ENCODE measurements at regions not wholly inside any gene's neighbourhood (a gene's known extent, or its start where the extent isn't known, plus 50 kb on each side); places are given as distances from the start of the nearest gene placed in this dataset.

DNA sequence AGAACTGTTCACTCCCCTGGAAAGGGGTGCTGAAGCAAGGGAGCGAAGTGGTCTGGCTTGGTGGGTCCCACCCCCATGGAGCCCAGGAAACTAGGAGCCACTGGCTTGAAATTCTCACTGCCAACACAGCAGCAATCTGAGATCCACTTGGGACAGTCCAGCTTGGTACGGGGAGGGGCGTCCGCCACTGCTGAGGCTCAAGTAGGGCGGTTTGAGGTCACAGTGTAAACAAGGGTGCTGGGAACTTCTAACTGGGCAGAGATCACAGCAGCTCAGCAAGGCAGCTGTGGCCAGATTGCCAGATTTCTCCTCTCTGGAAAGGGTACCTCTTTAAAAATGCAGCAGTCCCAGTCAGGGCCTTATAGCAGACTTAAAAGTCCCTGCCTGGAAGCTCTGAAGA, 53.9 kb upstream of the GALNTL6 start:
- DNase-seq (ENCODE audit: insufficient read length, low spot score) (no peak), FAIRE-seq (no peak)
- TF ChIP-seq SPI1 (IDR thresholded peaks at IDR 0.05; ENCODE audit: low read depth, low read length) (no peak), TAF1 (IDR thresholded peaks at IDR 0.05; ENCODE audit: low read depth, low read length) (no peak), PAX5 (IDR thresholded peaks at IDR 0.05; ENCODE audit: insufficient read depth, low read length, severe bottlenecking) (no peak), POU2F2 (IDR thresholded peaks at IDR 0.05; ENCODE audit: low read depth, low read length) (no peak), POLR2AphosphoS5 (IDR thresholded peaks at IDR 0.05; ENCODE audit: low read depth, low read length) (no peak), POLR2A (IDR thresholded peaks at IDR 0.05; ENCODE audit: low read depth, low read length) (no peak)

DNA sequence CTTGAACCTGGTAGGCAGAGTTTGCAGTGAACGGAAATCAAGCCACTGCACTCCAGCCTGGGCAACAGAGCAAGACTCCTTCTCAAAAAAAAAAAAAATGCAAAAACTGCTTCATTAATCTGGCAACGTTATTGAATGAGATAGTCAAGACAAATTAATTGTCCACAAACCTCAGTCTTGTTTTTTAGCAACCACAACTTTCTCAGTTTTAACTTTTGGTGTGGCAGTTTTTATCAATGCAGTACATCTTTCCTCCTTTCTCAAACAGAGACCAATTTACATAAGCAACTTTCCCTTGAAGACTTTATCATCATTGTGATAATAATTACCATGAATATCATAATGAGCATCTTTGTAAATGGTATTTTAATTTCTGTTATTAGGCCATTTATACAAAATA, 61.7 kb upstream of the GALNTL6 start:
- TF ChIP-seq POU2F2 (IDR thresholded peaks at IDR 0.05; ENCODE audit: low read depth, low read length): no peak
- TF ChIP-seq POLR2AphosphoS5 (IDR thresholded peaks at IDR 0.05; ENCODE audit: low read depth, low read length): no peak
- TF ChIP-seq POLR2A (IDR thresholded peaks at IDR 0.05; ENCODE audit: low read depth, low read length): no peak
- no peak for TF ChIP-seq TAF1 (IDR thresholded peaks at IDR 0.05; ENCODE audit: low read depth, low read length)
- TF ChIP-seq SPI1 (IDR thresholded peaks at IDR 0.05; ENCODE audit: low read depth, low read length): no peak
- no peak for TF ChIP-seq PAX5 (IDR thresholded peaks at IDR 0.05; ENCODE audit: insufficient read depth, low read length, severe bottlenecking)
- DNase-seq (ENCODE audit: insufficient read length, low spot score) (no peak), FAIRE-seq (no peak)

DNA sequence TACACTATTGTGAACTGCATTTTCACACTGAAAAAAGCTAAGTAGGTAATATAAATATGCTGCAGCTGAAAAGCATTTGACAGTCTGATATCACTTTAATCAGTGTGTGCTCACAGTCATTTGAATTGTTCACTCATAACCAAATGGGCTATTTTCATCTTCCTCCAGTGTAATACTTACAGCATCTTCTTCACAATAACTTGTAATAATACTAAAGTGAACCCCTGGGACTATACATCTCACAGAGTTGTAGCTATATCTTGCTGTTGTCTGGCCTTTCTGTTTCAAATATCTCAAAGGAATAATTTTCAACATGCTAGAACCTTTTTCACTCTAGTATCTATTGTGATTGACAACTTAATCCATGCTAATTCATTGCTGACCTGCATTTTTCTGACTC, 66.8 kb upstream of the GALNTL6 start:
- no peak for TF ChIP-seq POLR2A (IDR thresholded peaks at IDR 0.05; ENCODE audit: low read depth, low read length)
- no peak for DNase-seq (ENCODE audit: insufficient read length, low spot score)
- FAIRE-seq: no peak

DNA sequence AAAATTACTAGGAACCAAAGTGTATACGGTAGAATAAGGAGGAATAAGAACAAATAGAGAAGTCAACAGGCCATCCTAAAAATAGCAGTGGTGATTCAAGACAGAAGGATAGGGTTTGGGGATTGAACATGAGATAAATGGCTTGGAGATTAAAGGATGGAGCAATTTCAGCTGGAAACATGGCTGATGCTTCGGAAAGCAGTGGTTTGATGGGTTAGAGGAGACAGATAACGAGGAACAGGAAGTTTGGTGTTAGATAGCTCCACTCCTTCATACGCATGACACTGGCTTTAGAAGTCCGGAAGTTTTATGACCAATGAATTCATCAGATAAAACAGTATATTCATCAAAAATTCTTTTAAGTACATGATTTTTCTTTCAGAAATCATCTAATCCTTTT, 70.8 kb upstream of the GALNTL6 start:
- FAIRE-seq: no peak
- no peak for DNase-seq (ENCODE audit: insufficient read length, low spot score)
- TF ChIP-seq POLR2AphosphoS5 (IDR thresholded peaks at IDR 0.05; ENCODE audit: low read depth, low read length): no peak
- no peak for TF ChIP-seq POU2F2 (IDR thresholded peaks at IDR 0.05; ENCODE audit: low read depth, low read length)
- no peak for TF ChIP-seq TAF1 (IDR thresholded peaks at IDR 0.05; ENCODE audit: low read depth, low read length)
- no peak for TF ChIP-seq POLR2A (IDR thresholded peaks at IDR 0.05; ENCODE audit: low read depth, low read length)
- no peak for TF ChIP-seq PAX5 (IDR thresholded peaks at IDR 0.05; ENCODE audit: insufficient read depth, low read length, severe bottlenecking)
- TF ChIP-seq SPI1 (IDR thresholded peaks at IDR 0.05; ENCODE audit: low read depth, low read length): no peak

DNA sequence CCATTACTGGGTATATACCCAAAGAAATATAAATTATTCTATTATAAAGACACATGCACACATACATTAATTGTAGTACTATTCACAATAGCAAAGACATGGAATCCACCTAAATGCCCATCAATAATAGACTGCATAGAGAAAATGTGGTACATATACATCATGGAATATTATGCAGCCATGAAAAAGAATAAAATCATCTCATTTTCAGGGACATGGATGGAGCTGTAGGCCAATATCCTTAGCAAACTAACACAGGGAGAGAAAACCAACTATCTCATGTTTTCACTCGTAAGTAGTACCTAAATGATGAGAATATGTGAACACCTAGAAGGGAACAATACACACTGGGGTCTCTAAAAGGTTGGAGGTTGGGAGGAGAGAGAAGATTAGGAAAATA, 86.0 kb upstream of the GALNTL6 start:
- no peak for DNase-seq (ENCODE audit: insufficient read length, low spot score)

DNA sequence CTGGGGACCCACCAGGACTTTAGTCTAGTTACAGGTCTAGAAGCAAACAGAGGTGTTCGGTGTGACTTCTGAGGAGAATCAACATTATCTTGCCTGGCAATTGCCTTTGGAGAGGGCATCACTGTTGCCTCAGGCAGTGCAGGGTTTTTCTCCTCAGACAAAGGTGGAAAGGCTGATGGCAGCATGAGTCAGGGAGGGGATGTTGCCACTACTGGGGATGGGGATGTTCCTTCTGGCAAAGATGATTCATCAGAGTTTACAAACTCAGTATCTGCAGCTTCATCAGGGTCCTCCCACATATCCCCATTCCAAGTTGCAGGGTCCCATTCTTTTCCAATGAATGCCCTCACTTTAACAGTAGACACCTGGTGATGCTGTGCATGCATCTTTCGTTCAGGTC, 91.3 kb upstream of the GALNTL6 start:
- DNase-seq (ENCODE audit: insufficient read length, low spot score): no peak

More for the DNA sequence above, 86.0 kb upstream of the GALNTL6 start:
- TF ChIP-seq POLR2AphosphoS5 (IDR thresholded peaks at IDR 0.05; ENCODE audit: low read depth, low read length): no peak
- no peak for FAIRE-seq

DNA sequence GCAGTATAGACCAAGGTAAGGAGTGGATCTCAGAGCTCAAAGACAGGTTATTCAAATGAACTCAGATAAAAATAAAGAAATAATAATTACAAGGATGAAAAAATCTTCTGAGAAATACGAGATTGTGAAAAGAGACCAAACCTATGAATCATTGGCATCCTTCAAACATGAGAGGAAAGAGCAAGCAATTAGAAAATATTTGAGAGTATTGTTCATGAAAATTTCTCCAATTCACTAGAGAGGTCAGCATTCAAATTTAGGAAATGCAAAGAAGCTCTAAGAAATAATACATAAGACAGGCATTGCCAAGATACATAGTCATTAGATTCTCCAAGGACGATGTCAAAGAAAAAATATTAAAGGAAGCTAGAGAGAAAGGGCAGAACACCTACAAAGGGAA, 93.5 kb upstream of the GALNTL6 start:
- DNase-seq (ENCODE audit: insufficient read length, low spot score) (no peak), FAIRE-seq (no peak)
- TF ChIP-seq SPI1 (IDR thresholded peaks at IDR 0.05; ENCODE audit: low read depth, low read length): no peak
- TF ChIP-seq POLR2A (IDR thresholded peaks at IDR 0.05; ENCODE audit: low read depth, low read length): no peak
- TF ChIP-seq TAF1 (IDR thresholded peaks at IDR 0.05; ENCODE audit: low read depth, low read length): no peak
- TF ChIP-seq PAX5 (IDR thresholded peaks at IDR 0.05; ENCODE audit: insufficient read depth, low read length, severe bottlenecking): no peak
- no peak for TF ChIP-seq POLR2AphosphoS5 (IDR thresholded peaks at IDR 0.05; ENCODE audit: low read depth, low read length)
- no peak for TF ChIP-seq POU2F2 (IDR thresholded peaks at IDR 0.05; ENCODE audit: low read depth, low read length)

More for the DNA sequence above, 91.3 kb upstream of the GALNTL6 start:
- no peak for FAIRE-seq
- no peak for TF ChIP-seq POLR2A (IDR thresholded peaks at IDR 0.05; ENCODE audit: low read depth, low read length)
- no peak for TF ChIP-seq POLR2AphosphoS5 (IDR thresholded peaks at IDR 0.05; ENCODE audit: low read depth, low read length)
- no peak for TF ChIP-seq PAX5 (IDR thresholded peaks at IDR 0.05; ENCODE audit: insufficient read depth, low read length, severe bottlenecking)
- TF ChIP-seq TAF1 (IDR thresholded peaks at IDR 0.05; ENCODE audit: low read depth, low read length): no peak
- no peak for TF ChIP-seq SPI1 (IDR thresholded peaks at IDR 0.05; ENCODE audit: low read depth, low read length)
- TF ChIP-seq POU2F2 (IDR thresholded peaks at IDR 0.05; ENCODE audit: low read depth, low read length): no peak

DNA sequence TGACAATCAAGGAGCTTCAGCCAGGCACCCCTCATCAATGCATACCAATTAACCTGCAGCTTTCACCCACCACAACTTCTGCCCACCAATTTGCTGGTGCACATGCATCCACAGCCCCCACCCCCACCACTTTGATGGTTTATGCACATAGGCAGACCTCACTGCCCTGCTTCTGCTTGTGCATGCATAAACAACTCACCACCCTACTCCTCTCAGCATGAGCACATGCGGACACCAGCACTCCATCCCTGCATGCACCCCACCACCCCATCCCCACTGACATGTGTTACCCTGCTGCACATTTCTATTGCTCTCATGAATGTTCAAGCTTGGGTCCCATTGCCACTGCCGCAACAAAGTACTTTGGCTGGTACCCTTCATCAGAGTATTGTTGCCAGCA, 94.5 kb upstream of the GALNTL6 start:
- no peak for DNase-seq (ENCODE audit: insufficient read length, low spot score)
- TF ChIP-seq POLR2A (IDR thresholded peaks at IDR 0.05; ENCODE audit: low read depth, low read length) (no peak), SPI1 (IDR thresholded peaks at IDR 0.05; ENCODE audit: low read depth, low read length) (no peak), POLR2AphosphoS5 (IDR thresholded peaks at IDR 0.05; ENCODE audit: low read depth, low read length) (no peak), PAX5 (IDR thresholded peaks at IDR 0.05; ENCODE audit: insufficient read depth, low read length, severe bottlenecking) (no peak), TAF1 (IDR thresholded peaks at IDR 0.05; ENCODE audit: low read depth, low read length) (no peak), POU2F2 (IDR thresholded peaks at IDR 0.05; ENCODE audit: low read depth, low read length) (no peak)
- no peak for FAIRE-seq

DNA sequence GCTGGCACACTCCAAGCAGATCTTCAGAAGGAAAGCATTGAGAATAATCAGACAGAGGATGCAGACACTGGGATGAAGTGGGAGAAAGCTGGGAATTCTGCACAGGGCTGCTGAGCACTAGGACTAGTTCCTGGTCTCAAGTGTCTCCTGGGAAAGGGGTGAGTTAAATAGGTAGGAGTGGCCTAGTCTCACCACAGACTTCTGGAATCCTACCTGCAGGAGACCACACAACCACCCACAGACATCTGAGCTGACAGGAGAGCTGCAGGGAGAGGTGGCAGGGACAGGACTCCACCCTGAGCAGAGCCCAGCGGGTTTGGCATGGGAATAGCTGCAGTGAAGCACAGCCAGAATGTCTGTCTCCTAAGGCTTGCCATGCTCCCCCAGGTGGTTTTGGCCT, 95.1 kb upstream of the GALNTL6 start:
- DNase-seq (ENCODE audit: insufficient read length, low spot score): no peak
- FAIRE-seq: no peak
- no peak for TF ChIP-seq TAF1 (IDR thresholded peaks at IDR 0.05; ENCODE audit: low read depth, low read length)
- TF ChIP-seq POLR2A (IDR thresholded peaks at IDR 0.05; ENCODE audit: low read depth, low read length): no peak
- TF ChIP-seq POU2F2 (IDR thresholded peaks at IDR 0.05; ENCODE audit: low read depth, low read length): no peak
- no peak for TF ChIP-seq SPI1 (IDR thresholded peaks at IDR 0.05; ENCODE audit: low read depth, low read length)
- TF ChIP-seq POLR2AphosphoS5 (IDR thresholded peaks at IDR 0.05; ENCODE audit: low read depth, low read length): no peak
- no peak for TF ChIP-seq PAX5 (IDR thresholded peaks at IDR 0.05; ENCODE audit: insufficient read depth, low read length, severe bottlenecking)

DNA sequence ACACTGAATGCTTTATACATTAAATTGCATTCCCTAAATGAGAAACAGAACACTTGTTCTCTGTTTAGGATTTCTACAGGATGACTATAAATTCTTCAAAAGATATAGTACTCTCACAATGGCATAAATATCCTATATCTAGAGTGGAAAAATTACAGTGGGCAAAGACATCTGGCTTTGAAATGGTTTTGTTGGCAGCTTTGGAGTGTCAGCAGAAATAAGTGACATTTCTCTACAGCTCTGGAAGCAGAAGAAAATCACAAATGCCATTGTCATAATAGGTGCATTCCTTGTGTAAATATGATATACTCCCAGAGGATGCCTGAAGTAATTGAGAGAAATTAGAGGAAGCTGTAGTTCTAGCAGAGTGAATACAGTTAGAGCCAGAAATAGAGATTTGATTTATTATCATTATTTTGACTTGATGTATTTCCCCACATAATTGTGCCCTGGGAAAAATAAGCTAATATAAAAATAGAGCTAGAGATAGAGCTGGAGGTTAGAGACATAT, 95.9 kb upstream of the GALNTL6 start:
- no peak for FAIRE-seq
- DNase-seq (ENCODE audit: insufficient read length, low spot score): no peak
- TF ChIP-seq POLR2A (IDR thresholded peaks at IDR 0.05; ENCODE audit: low read depth, low read length) (no peak), POU2F2 (IDR thresholded peaks at IDR 0.05; ENCODE audit: low read depth, low read length) (no peak), PAX5 (IDR thresholded peaks at IDR 0.05; ENCODE audit: insufficient read depth, low read length, severe bottlenecking) (no peak), TAF1 (IDR thresholded peaks at IDR 0.05; ENCODE audit: low read depth, low read length) (no peak), POLR2AphosphoS5 (IDR thresholded peaks at IDR 0.05; ENCODE audit: low read depth, low read length) (no peak), SPI1 (IDR thresholded peaks at IDR 0.05; ENCODE audit: low read depth, low read length) (no peak)

Data from GM12891 (cell line).